Naive B cell (primary cell): ENCODE measurements at regions not wholly inside any gene's neighbourhood (a gene's known extent, or its start where the extent isn't known, plus 50 kb on each side); places are given as distances from the start of the nearest gene placed in this dataset.
A peak's percentile ranks its signal among the peaks of the same experiment; 100 is the strongest.

Experiments
- ATAC-seq, 2 donors: fragments of 150-1000 bp; cut with Tn5 transposase; 2 replicates each; pipeline ENCODE4 v1.10.0; 2021; ENCODE audit warnings: low read depth in 2 of 2, mild to moderate bottlenecking in 2 of 2, moderate library complexity in 2 of 2
- DNase-seq: peaks from one replicate; pipeline ENCODE4 v3.0.0; 2022
- H3K27ac Mint-ChIP-seq, 6 donors: one replicate each; pipeline ENCODE4 v1.8.0; 2020 to 2022; ENCODE audit warnings: mild to moderate bottlenecking in 6 of 6, mixed read lengths in 6 of 6, moderate library complexity in 5 of 6, inconsistent platforms in 2 of 6
- H3K27me3 Mint-ChIP-seq, 3 donors: one replicate each; pipeline ENCODE4 v1.8.0; 2021 to 2022; ENCODE audit warnings: mixed read lengths in 3 of 3, mild to moderate bottlenecking in 1 of 3
- H3K36me3 Mint-ChIP-seq, 2 donors: one replicate each; pipeline ENCODE4 v1.8.0; 2020 to 2022; ENCODE audit warnings: mixed read lengths in 2 of 2, inconsistent platforms in 1 of 2, mild to moderate bottlenecking in 1 of 2
- H3K4me1 Mint-ChIP-seq, 3 donors: one replicate each; pipeline ENCODE4 v1.8.0; 2020 to 2022; ENCODE audit warnings: mixed read lengths in 3 of 3, inconsistent platforms in 1 of 3, mild to moderate bottlenecking in 1 of 3, moderate library complexity in 1 of 3
- H3K4me3 Mint-ChIP-seq, 8 donors: one replicate each; pipeline ENCODE4 v1.8.0; 2020 to 2022; ENCODE audit warnings: mild to moderate bottlenecking in 8 of 8, mixed read lengths in 8 of 8, moderate library complexity in 8 of 8, inconsistent platforms in 2 of 8
- H3K9me3 Mint-ChIP-seq, 7 donors: one replicate each; pipeline ENCODE4 v1.8.0; 2020 to 2022; ENCODE audit warnings: mixed read lengths in 7 of 7, mild to moderate bottlenecking in 5 of 7, inconsistent platforms in 2 of 7, moderate library complexity in 1 of 7

GRCh38 chr12:89787763-89788162 is 79.1 kb upstream of the ATP2B1 start:
- ATAC-seq: no peak
- Mint-ChIP-seq H3K4me3 (no peak overlapping the region), H3K9me3 (peaks cover 6 to 42% (median 21%) of the 10 kb centered on the region in 7 donors), H3K27me3 (no peaks in the 10 kb centered on the region), H3K36me3 (peaks cover 6 to 11% of the 10 kb centered on the region in 2 donors), H3K27ac (peak overlapping the region in 1 of 6 donors; percentile 47), H3K4me1 (peaks cover 21 to 48% (median 23%) of the 10 kb centered on the region in 3 donors)
- no peak for DNase-seq

GRCh38 chr12:89786177-89786810 is 77.7 kb upstream of the ATP2B1 start:
- H3K27ac Mint-ChIP-seq: peak overlapping the region in 1 of 6 donors; percentile 74
- H3K27me3 Mint-ChIP-seq: no peaks in the 10 kb centered on the region
- H3K36me3 Mint-ChIP-seq: peaks cover 6 to 11% of the 10 kb centered on the region in 2 donors
- peak overlapping the region in 1 of 8 donors; percentile 7 for H3K4me3 Mint-ChIP-seq
- ATAC-seq (no peak), DNase-seq (no peak)
- peaks cover 6 to 42% (median 21%) of the 10 kb centered on the region in 7 donors for H3K9me3 Mint-ChIP-seq
- peaks cover 20 to 49% (median 24%) of the 10 kb centered on the region in 3 donors for H3K4me1 Mint-ChIP-seq

GRCh38 chr12:89783359-89784060 is 74.9 kb upstream of the ATP2B1 start:
- H3K27ac Mint-ChIP-seq: peak overlapping the region in 2 of 6 donors; percentile 29 to 54
- peaks cover 6 to 11% of the 10 kb centered on the region in 2 donors for H3K36me3 Mint-ChIP-seq
- H3K4me3 Mint-ChIP-seq: no peak overlapping the region
- peaks cover 6 to 42% (median 24%) of the 10 kb centered on the region in 7 donors for H3K9me3 Mint-ChIP-seq
- DNase-seq: no peak
- H3K4me1 Mint-ChIP-seq: peaks cover 11 to 26% (median 19%) of the 10 kb centered on the region in 3 donors
- ATAC-seq: peak in 1 of 2 donors; percentile 23
- no peaks in the 10 kb centered on the region for H3K27me3 Mint-ChIP-seq

DNA sequence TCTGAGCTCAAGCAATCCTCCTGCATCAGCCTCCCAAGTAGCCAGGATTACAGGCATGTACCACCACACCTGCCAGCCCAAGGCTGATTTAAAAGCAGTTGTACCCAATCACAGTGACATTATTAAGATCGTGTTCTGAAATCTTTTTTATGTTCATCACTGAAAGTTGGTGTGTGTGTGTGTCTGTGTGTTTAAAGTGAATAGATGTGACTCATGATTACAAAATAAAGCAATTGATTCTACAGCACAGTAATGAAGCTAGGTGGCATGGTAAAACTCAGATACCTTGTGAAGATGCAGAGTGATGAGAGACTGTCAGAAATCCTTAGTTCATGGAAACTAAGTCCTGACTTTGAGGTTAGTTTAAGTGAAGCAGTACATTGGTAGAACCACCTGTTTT is 74.2 kb upstream of the ATP2B1 start:
- H3K36me3 Mint-ChIP-seq: peaks cover 6 to 17% of the 10 kb centered on the region in 2 donors
- DNase-seq (no peak), ATAC-seq (no peak)
- H3K27ac Mint-ChIP-seq: peak overlapping the region in 1 of 6 donors; percentile 15
- peaks cover 11 to 44% (median 30%) of the 10 kb centered on the region in 7 donors for H3K9me3 Mint-ChIP-seq
- no peaks in the 10 kb centered on the region for H3K27me3 Mint-ChIP-seq
- H3K4me3 Mint-ChIP-seq: no peak overlapping the region
- peaks cover 7 to 21% (median 13%) of the 10 kb centered on the region in 3 donors for H3K4me1 Mint-ChIP-seq

DNA sequence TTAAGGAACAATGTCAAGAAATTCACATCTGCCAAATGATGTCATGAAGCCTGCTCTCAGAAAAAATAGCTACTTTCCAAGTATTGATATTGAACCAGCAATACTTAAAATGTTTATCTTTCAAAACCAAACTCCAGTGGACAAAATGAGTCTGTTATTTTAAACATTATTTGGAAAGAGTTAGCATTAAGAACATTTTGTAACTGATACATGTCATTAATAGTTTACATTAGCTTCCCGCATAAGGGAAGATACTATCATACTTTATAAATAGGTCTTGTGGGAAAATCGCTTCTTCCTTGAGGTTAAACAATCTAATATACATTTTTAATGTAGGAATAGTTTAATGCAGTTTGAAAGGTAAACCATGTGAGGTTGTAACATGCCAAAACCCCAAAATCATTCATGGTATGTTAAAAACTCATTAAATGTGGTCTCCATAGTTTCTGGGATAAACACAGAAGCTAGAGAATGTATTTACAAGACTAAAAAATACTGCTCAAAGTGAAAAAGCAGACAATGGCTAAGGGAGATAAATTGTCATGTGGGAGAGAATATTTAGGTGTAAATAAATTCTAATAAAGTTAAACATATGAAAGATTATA is 73.4 kb upstream of the ATP2B1 start:
- Mint-ChIP-seq H3K4me3 (no peak overlapping the region), H3K9me3 (peaks cover 14 to 42% (median 29%) of the 10 kb centered on the region in 7 donors), H3K27ac (no peak overlapping the region), H3K4me1 (peaks cover 7 to 14% (median 13%) of the 10 kb centered on the region in 3 donors), H3K27me3 (no peaks in the 10 kb centered on the region), H3K36me3 (peaks cover 6 to 22% of the 10 kb centered on the region in 2 donors)
- DNase-seq: no peak
- no peak for ATAC-seq

DNA sequence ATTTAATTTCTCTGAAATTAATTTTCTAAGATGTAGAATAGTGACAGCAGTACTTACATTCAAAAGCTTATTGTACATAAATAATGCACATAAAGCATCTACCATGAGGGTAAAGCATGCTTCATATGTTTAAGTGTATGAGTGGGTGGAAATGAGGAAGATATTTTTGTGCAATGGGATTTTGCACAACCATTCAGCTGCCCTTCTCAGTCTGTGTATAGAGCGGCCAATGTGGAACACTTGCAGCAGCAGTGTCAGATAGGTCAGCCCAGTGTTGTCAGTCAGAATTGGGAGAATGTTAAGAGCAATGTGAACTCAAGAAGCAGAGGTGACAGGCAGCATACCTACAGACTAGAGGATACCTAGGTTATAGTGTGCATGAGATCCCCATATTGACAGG is 72.5 kb upstream of the ATP2B1 start:
- Mint-ChIP-seq H3K36me3 (peaks cover 6 to 22% of the 10 kb centered on the region in 2 donors), H3K9me3 (peaks cover 13 to 33% (median 22%) of the 10 kb centered on the region in 7 donors), H3K27ac (peak overlapping the region in 1 of 6 donors; percentile 16), H3K27me3 (no peaks in the 10 kb centered on the region), H3K4me1 (peaks cover 7 to 14% (median 13%) of the 10 kb centered on the region in 3 donors), H3K4me3 (no peak overlapping the region)
- ATAC-seq (no peak), DNase-seq (no peak)

GRCh38 chr12:89779090-89779489 is 70.5 kb upstream of the ATP2B1 start:
- H3K4me3 Mint-ChIP-seq: no peak overlapping the region
- H3K9me3 Mint-ChIP-seq: peaks cover 6 to 14% (median 12%) of the 10 kb centered on the region in 7 donors
- DNase-seq (no peak), ATAC-seq (no peak)
- peaks cover 0 to 11% of the 10 kb centered on the region in 2 donors for H3K36me3 Mint-ChIP-seq
- no peaks in the 10 kb centered on the region for H3K27me3 Mint-ChIP-seq
- no peak overlapping the region for H3K27ac Mint-ChIP-seq
- peaks cover 7 to 13% (median 12%) of the 10 kb centered on the region in 3 donors for H3K4me1 Mint-ChIP-seq

DNA sequence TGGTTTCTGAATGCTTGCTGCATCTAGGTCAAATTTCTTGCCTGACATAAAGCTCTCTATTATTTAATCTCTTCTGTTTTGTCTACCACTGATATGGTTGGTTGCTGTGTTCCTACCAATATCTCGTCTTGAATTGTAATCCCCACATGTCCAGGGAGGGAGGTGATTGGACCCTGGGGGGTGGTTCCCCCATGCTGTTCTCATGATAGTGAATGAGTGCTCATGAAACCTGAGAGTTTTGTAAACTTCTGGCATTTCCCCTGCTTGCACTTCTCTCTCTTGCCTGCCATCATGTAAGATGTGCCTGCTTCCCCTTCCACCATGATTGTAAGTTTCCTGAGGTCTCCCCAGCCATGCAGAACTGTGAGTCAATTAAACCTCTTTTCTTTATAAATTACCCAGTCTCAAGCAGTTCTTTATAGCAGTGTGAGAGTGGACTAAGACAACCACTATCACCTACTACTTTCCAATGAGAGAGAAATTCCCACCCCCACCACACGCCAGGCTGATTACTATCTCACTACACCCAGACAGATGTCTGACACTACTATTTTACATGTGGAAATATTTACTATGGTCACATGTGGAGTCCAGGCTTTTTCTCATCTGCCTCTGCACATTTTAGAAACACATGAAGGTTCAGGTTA is 69.2 kb upstream of the ATP2B1 start:
- peaks cover 0 to 4% (median 2%) of the 10 kb centered on the region in 3 donors for H3K4me1 Mint-ChIP-seq
- no peak for DNase-seq
- no peak overlapping the region for H3K27ac Mint-ChIP-seq
- peaks cover 0 to 11% of the 10 kb centered on the region in 2 donors for H3K36me3 Mint-ChIP-seq
- H3K27me3 Mint-ChIP-seq: no peaks in the 10 kb centered on the region
- peaks cover 8 to 14% (median 12%) of the 10 kb centered on the region in 7 donors for H3K9me3 Mint-ChIP-seq
- ATAC-seq: no peak
- peak overlapping the region in 1 of 8 donors; percentile 37 for H3K4me3 Mint-ChIP-seq

DNA sequence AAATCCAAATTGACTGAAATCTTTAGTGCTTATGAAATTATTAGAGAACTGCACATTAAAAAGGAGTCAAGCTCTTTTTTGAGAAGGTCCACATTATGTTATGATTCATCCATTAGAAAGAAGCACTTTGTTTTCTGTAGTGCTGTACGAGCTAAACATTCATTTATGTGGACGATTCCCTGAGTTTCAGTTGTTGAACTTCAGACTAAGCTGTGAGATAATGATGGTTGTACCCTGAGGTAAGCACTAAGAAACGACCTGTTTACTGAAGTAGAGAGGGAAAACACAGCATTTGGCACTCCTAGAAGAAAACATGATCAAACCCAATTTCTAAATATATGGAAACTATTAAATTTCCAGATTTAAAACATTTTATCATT is 67.3 kb upstream of the ATP2B1 start:
- no peak overlapping the region for H3K4me3 Mint-ChIP-seq
- peaks cover 0 to 11% of the 10 kb centered on the region in 2 donors for H3K36me3 Mint-ChIP-seq
- H3K27me3 Mint-ChIP-seq: no peaks in the 10 kb centered on the region
- ATAC-seq (no peak), DNase-seq (no peak)
- H3K4me1 Mint-ChIP-seq: peaks cover 0 to under 1% (median 0%) of the 10 kb centered on the region in 3 donors
- H3K9me3 Mint-ChIP-seq: peaks cover 8 to 14% (median 12%) of the 10 kb centered on the region in 7 donors
- H3K27ac Mint-ChIP-seq: no peak overlapping the region

DNA sequence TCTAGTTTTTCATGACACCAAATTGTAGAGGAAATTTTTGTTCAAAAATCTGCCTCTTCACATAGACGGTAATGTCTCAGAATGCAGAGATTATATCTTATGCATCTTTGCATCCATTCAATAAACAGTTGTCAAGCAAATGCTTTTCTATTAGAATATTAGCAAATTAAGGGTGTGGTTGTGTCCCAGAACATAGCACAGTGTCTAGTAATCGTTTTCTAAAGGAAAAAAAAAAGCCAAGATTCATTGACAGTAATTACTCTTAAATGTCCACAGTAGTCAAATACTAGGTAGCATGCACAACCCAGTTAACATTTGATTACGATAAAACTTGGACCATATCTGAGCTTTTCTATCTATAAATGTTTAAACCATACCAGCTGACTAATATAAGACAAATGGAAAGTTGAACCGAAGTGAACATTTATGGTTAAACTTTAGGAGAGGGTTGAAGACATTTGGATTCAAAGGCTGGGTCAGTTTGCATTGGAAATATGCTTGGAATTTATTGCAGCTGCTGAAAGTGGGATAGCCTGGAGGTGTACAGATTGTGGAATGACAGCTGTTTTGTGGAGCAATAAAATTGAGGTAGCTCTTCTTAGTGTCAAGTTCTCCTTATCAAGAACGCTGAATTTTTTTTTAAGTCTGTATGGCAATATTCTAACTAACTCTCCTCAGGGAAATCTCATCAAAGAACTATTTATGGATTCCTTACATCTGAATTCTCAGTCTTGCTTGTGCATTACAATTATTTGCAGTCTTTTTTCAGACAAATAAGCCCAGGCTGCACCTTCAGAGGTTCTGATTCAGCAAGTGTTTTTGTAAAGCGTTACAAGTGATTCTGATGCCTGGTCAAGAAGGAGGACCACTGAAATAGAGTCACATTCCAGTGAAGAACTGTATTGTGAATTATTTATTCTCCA is 66.7 kb upstream of the ATP2B1 start:
- peaks cover 8 to 14% (median 12%) of the 10 kb centered on the region in 7 donors for H3K9me3 Mint-ChIP-seq
- H3K4me3 Mint-ChIP-seq: no peak overlapping the region
- peaks cover 0 to 11% of the 10 kb centered on the region in 2 donors for H3K36me3 Mint-ChIP-seq
- ATAC-seq: no peak
- no peak overlapping the region for H3K27ac Mint-ChIP-seq
- H3K27me3 Mint-ChIP-seq: no peaks in the 10 kb centered on the region
- no peak for DNase-seq
- H3K4me1 Mint-ChIP-seq: peaks cover 0 to 3% (median 0%) of the 10 kb centered on the region in 3 donors

- Mint-ChIP-seq H3K9me3 (peaks cover 8 to 14% (median 12%) of the 10 kb centered on the region in 7 donors), H3K4me1 (peaks cover 0 to 3% (median 0%) of the 10 kb centered on the region in 3 donors), H3K36me3 (peaks cover 0 to 11% of the 10 kb centered on the region in 2 donors), H3K27ac (peak overlapping the region in 1 of 6 donors; percentile 34), H3K27me3 (no peaks in the 10 kb centered on the region), H3K4me3 (no peak overlapping the region)
- ATAC-seq (no peak), DNase-seq (no peak)
Measured at GRCh38 chr12:89774645-89775044, 66.0 kb upstream of the ATP2B1 start.

- peaks cover 0 to 6% (median 2%) of the 10 kb centered on the region in 7 donors for H3K9me3 Mint-ChIP-seq
- DNase-seq: no peak
- no peak for ATAC-seq
- no peaks in the 10 kb centered on the region for H3K27me3 Mint-ChIP-seq
- H3K4me3 Mint-ChIP-seq: no peak overlapping the region
- peaks cover 10 to 14% (median 10%) of the 10 kb centered on the region in 3 donors for H3K4me1 Mint-ChIP-seq
- H3K36me3 Mint-ChIP-seq: no peaks in the 10 kb centered on the region
- no peak overlapping the region for H3K27ac Mint-ChIP-seq
Measured at GRCh38 chr12:89770391-89770790, 61.8 kb upstream of the ATP2B1 start.
